ENCODE measurements at regions not wholly inside any gene's neighbourhood (a gene's known extent, or its start where the extent isn't known, plus 50 kb on each side); places are given as distances from the start of the nearest gene placed in this dataset.

GRCh38 chr7:49403844-49404243 lies 369.6 kb upstream of the VWC2 start:
- Histone ChIP-seq H3K36me3 (ENCODE audit: control insufficient read depth in 2 of 2, insufficient read depth in 1 of 2, low read length in 2 of 2) (no peaks in the 10 kb centered on the region), H3K27ac (ENCODE audit: extremely low read depth, low read depth, low read length) (no peak overlapping the region), H3K9me3 (ENCODE audit: control insufficient read depth, insufficient read depth, low read depth, low read length) (no peaks in the 10 kb centered on the region), H3K4me1 (ENCODE audit: control insufficient read depth, insufficient read depth, low read length) (no peaks in the 10 kb centered on the region), H3K4me3 (ENCODE audit: low read depth, low read length) (no peak overlapping the region)
- TF ChIP-seq HIC1 (tag by site-specific recombination; IDR thresholded peaks at IDR 0.05) (no peak), OSR2 (tag by site-specific recombination; IDR thresholded peaks at IDR 0.05) (no peak), ZNF596 (tag by site-specific recombination; IDR thresholded peaks at IDR 0.05) (no peak), ZNF10 (tag by site-specific recombination; IDR thresholded peaks at IDR 0.05) (no peak), ZNF174 (tag by site-specific recombination; IDR thresholded peaks at IDR 0.05) (no peak), ZNF169 (tag by site-specific recombination; IDR thresholded peaks at IDR 0.05) (no peak), ZNF350 (tag by site-specific recombination; IDR thresholded peaks at IDR 0.05) (no peak), TCF7L2 (IDR thresholded peaks at IDR 0.05; ENCODE audit: borderline replicate concordance, low read depth, low read length) (no peak), ZNF530 (tag by site-specific recombination; IDR thresholded peaks at IDR 0.05; ENCODE audit: low read depth) (no peak), ZNF549 (tag by site-specific recombination; IDR thresholded peaks at IDR 0.05) (no peak), GFI1B (tag by site-specific recombination; IDR thresholded peaks at IDR 0.05) (no peak), ZBTB6 (tag by site-specific recombination; IDR thresholded peaks at IDR 0.05) (no peak), ZBTB1 (tag by site-specific recombination; IDR thresholded peaks at IDR 0.05) (no peak), ZBTB8A (tag by site-specific recombination; IDR thresholded peaks at IDR 0.05) (no peak)
- ChIA-PET POLR2A (no interaction called here), CTCF (no interaction called here)

GRCh38 chr7:49407205-49407604 lies 366.2 kb upstream of the VWC2 start:
- Histone ChIP-seq H3K36me3 (ENCODE audit: control insufficient read depth in 2 of 2, insufficient read depth in 1 of 2, low read length in 2 of 2) (no peaks in the 10 kb centered on the region), H3K4me3 (ENCODE audit: low read depth, low read length) (no peak overlapping the region), H3K4me1 (ENCODE audit: control insufficient read depth, insufficient read depth, low read length) (no peaks in the 10 kb centered on the region), H3K9me3 (ENCODE audit: control insufficient read depth, insufficient read depth, low read depth, low read length) (no peaks in the 10 kb centered on the region), H3K27ac (ENCODE audit: extremely low read depth, low read depth, low read length) (no peak overlapping the region)
- TF ChIP-seq ZNF133 (tag by site-specific recombination; IDR thresholded peaks at IDR 0.05) (no peak), PRDM6 (tag by site-specific recombination; IDR thresholded peaks at IDR 0.05) (no peak), ZNF174 (tag by site-specific recombination; IDR thresholded peaks at IDR 0.05) (no peak), KLF10 (tag by site-specific recombination; IDR thresholded peaks at IDR 0.05) (no peak), ZNF488 (tag by site-specific recombination; IDR thresholded peaks at IDR 0.05) (no peak), ZNF274 (IDR thresholded peaks at IDR 0.05; ENCODE audit: low read length) (no peak), ZNF274 (tag by site-specific recombination; IDR thresholded peaks at IDR 0.05; ENCODE audit: borderline replicate concordance) (no peak), YY1 (tag by site-specific recombination; IDR thresholded peaks at IDR 0.05) (no peak), ZNF23 (tag by site-specific recombination; IDR thresholded peaks at IDR 0.05; ENCODE audit: borderline replicate concordance) (no peak), PRDM10 (tag by site-specific recombination; IDR thresholded peaks at IDR 0.05) (no peak)
- ChIA-PET POLR2A (no interaction called here), CTCF (interaction anchor here (0.7 kb wide), 1 partner anchor 70 kb away, joined by 3 read pairs; no protein-coding TSS in a partner anchor)

Measured in HEK293 (cell line).